C1 segment of cervical spinal cord (tissue), 14 donors: ENCODE measurements at regions not wholly inside any gene's neighbourhood (a gene's known extent, or its start where the extent isn't known, plus 50 kb on each side); places are given as distances from the start of the nearest gene placed in this dataset.

ENCODE experiments used
- DNase-seq, 14 donors: peaks; one replicate each; lab custom pipeline; 2025; lab: John Stamatoyannopoulos, UW

- DNase-seq, result no peak
Measured at GRCh38 chr16:74232806-74233465, 63.7 kb upstream of the PSMD7 start.

DNA sequence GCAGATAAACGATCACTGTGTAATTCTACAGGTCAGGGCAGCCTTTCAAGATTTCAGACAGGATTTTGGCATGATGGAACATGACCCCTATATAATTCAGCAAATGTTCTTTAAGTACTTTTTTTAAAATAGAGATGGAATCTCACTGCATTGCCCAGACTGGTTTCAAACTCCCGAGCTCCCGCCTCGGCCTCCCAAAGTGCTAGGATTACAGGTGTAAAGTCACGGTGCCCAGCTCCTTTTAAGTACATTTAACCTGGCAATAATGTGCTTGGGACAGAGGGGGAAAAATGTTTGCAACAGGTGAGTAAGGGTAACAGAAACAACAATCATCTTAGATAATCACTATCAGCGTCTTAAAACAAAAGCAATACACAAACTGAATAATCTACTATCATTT is 66.5 kb upstream of the PSMD7 start:
- DNase-seq, result no peak

- DNase-seq, result no peak
Measured at GRCh38 chr16:74226338-74226954, 70.2 kb upstream of the PSMD7 start.

DNA sequence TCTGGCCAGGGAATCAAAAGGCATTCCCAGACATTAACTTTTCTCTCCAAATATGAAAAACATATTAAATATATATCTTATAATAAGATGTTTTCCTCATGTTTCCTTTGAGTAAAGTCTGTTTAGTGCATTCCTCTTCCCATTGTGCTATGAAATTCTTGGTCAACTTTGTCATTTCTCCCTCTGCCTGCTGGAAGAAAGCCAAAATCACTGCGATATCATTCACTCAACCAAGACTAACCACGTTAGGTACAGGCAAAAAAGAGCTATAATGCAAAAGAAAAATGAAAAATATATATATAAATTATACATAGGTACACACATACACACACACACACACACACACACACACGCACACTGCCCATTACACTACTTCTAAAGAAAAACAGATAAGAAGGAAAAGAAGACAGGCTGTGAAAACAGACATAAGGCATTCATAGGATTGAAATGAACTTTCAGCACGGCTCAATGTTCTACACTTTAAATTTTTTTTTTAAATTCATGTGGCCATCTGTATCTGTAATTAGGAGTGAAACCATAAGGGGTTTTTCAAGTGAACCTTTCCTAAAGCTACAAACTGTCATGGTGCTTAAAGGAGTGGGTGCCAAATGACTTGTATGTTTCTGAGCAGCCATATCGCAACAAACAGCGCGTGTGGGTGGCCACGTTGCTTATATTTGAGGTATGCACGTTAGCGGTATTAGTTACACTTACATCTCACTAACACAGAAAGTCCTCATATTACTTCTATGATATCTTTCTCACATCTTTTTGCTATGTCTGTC is 71.6 kb upstream of the PSMD7 start:
- no peak for DNase-seq

DNA sequence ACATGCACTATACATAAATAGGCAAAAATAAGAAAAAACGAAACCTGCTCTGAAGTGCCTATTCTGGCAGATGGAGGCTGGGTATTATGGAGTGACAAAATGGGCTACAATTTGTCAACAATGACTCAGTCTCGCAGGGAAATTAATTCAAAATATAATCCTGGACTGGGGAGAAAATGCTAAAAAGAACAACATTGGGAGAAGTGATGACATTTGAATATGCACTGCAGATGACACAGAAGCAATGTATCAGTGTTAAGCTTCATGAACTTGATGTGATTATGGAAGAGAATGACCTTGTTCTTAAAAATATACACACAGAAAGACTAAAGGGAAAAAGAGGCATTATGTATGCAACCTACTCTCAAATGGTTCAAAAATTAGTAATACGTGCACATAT is 74.8 kb upstream of the PSMD7 start:
- no peak for DNase-seq

- no peak for DNase-seq
Measured at GRCh38 chr16:74219706-74220105, 76.9 kb upstream of the PSMD7 start.

GRCh38 chr16:74218871-74219270 is 77.7 kb upstream of the PSMD7 start:
- DNase-seq, result no peak

- no peak for DNase-seq
Measured at GRCh38 chr16:74216319-74216718, 80.3 kb upstream of the PSMD7 start.

DNA sequence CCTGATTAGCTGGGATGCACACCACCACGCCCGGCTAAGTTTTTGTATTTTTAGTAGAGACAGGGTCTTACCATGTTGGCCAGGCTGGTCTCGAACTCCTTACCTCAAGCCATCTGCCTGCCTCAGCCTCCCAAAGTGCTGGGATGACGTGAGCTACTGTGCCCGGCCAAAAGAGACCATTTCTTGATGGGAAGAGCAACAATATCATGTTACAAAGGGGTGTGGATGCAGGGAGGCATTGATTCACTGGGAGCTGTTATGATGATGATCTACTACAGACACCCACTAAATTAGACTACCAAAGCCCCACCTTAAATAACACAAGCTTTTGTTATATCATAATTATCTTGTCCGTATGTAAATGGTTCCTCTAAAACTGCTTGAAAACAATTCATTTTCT is 81.4 kb upstream of the PSMD7 start:
- no peak for DNase-seq

DNA sequence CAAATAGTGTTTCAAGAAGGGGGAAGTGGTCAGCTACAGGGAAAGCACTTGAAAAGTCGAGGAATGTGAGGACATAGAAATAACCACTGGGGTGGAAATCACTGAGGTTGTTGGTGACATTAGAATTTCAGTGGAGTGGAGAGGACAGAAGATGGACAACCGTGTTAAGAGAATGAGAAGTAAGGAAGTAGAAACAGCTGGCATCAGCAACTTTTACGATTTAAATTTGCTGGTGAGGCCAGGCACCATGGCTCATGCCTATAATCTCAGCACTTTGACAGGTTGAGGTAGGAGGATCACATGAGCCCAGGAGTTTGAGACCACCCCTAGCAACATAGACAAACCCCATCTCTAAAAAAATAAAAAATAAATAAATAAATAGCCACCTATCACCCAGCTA is 83.2 kb upstream of the PSMD7 start:
- no peak for DNase-seq

- no peak for DNase-seq
Measured at GRCh38 chr16:74210245-74210644, 86.4 kb upstream of the PSMD7 start.

GRCh38 chr16:74202009-74202408 is 94.6 kb upstream of the PSMD7 start:
- no peak for DNase-seq

DNA sequence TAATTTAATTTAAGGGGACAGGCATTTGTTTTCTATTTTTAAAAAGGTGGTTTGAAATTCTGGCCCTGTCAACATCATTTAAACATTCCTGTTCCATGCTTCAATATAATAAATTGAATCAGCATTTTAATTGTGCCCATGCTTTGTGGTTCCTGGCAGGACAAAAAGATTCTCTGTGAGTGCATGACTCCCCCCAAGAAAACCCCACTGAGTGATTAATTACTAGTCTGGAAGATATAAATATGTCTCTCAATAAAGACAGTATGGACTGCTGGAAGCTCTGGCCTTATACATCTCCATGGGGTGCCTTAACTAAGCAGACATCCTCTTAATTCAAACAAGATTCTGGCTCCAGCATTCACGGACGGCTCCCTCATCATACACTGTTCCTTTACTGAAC is 95.0 kb upstream of the PSMD7 start:
- no peak for DNase-seq

DNA sequence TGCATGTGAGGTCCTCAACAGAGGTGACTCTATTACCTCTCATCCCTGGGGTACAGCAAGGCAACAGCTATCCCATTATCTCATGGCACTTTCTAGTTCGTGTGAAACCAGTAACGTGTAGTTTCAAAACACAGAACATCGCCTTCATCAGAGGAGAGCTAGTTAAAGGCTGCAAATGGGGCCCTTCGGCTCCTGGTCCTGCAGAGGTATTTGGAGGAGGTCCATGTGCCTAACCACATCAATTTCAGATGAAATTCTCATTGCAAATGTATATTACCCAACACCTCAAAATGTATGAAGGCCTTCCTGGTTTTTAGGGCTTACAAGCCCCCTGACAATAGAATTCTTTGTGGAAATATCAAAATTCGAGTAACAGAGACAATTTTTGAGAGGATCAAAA is 95.7 kb upstream of the PSMD7 start:
- no peak for DNase-seq

DNA sequence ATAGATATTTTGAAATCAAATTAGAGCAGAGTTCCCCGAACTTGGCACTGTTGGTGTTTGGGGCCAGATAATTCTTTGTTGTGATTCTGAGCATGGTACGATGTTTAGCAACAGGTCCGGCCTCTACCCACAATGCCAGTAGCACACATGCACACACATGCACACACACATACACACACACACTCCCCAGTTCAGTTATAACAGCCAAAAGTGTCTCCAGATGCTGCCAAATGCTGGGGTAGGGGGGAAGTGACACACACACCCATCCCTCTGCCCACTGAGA is 96.8 kb upstream of the PSMD7 start:
- DNase-seq, result no peak

DNA sequence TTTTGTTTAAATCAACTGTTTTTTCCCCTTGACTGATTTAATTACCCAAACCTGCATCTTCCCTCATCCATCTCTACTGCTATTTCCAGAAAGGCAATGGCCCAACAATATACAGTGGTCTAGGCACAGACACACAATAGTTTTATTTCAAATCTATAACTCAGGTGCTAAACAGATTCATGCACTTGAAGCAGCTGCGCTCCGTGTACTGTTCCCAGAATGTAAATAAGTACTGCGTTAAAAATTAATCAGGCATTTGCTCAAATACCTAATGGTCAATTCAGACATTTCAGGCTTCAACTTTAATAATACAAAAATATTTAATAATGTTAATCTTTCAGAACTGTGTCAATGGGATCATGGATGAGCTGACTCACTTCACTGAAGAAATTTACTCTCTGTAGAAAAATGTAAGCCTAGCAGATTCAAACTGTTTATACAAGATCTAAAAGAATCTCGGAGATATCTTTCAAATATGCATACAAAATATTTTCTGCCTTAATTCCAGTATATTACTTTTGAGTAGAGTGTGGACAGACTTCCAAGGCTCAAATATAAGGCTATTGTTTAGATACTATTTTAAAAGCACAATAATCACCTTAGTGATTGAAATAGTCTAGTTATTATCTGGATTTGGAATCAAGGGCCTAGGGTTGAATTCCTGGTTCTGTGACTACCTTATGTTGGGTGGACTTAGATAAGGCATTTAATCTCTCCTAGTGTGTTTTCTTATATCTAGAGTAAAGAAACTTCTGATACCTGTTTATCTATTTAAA is 97.4 kb upstream of the PSMD7 start:
- no peak for DNase-seq

- DNase-seq, result no peak
Measured at GRCh38 chr16:74192281-74192797, 104.3 kb upstream of the PSMD7 start.

DNA sequence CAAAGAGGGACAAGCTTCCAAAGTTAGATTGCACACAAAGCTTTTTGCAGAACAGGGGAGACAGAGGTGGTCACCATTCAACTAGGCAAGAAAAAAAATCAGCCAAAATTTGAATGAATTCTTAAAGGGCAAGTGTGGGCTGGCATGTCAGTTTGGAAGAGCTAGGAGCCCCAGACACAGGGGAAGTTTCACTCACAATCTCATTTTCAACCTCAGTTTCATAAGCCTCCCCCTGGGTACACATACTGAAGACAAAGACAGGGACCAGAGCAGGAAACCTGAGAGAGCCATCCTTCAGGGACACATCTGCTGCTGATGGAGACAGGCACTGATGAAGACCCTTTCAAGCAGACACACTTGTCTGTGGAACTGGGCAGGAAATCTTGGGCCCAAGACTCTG is 106.3 kb upstream of the PSMD7 start:
- DNase-seq, result no peak

DNA sequence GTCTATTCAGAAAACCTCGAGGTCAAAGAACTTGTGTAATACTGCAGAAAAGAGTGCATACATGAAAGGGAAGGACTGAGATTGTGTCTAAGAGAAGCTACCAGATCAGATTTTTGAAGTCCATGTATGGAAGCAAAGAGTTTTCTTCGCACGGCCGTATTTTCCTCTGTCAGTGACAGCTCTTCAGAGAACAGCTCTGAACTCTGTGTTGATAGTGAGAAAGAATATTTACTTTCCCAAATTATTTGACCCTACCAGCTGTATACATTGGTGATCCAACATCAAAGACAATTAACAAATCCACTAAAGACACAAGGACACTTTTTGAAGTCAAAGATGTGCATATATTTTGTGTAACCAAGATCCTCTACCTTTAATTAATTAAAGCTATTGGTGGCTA is 107.8 kb upstream of the PSMD7 start:
- no peak for DNase-seq

GRCh38 chr16:74186561-74186971 is 110.0 kb upstream of the PSMD7 start:
- no peak for DNase-seq

- DNase-seq, result no peak
Measured at GRCh38 chr16:74184839-74185238, 111.8 kb upstream of the PSMD7 start.
